Heart left ventricle (tissue), 13 donors: ENCODE measurements at regions not wholly inside any gene's neighbourhood (a gene's known extent, or its start where the extent isn't known, plus 50 kb on each side); places are given as distances from the start of the nearest gene placed in this dataset.

ENCODE experiments used
- POLR2A ChIP-seq, 2 donors: fragments of 450-650 bp; IDR thresholded peaks; one replicate each; pipeline ENCODE4 v1.6.1; 2017; ENCODE audit warnings: antibody characterized with exemption in 2 of 2, mild to moderate bottlenecking in 2 of 2, moderate library complexity in 2 of 2
- TF ChIP-seq, protein P1 (sequence below), 12 donors: fragments of 200-600 bp; sonication (generic) in 4 of 12; IDR thresholded peaks; one replicate each; pipeline versions ENCODE4 v1.5.0 to v1.8.0; 2018 to 2022; ENCODE audit warnings: antibody characterized with exemption in 12 of 12, mild to moderate bottlenecking in 5 of 12
- donor health status: ischemic (EF 13 %, LVEDD 7.1; RV severe dilation, severe dysfunction).
- donor health status: DM: no; HTN: yes; CAD: no.
- donor health status: DM: no; HTN: no; CAD: no.
- donor health status: ischemic (EF 25% LVEDD 6.9; RV normal size, moderate dysfunction).
- donor health status: ischemic (EF 25% LVEDD 5.7; RV mildly dilated, moderate dysfunction).
- donor health status: ischemic (EF 35%, LVEDD 5.7; RV mildly dilated, moderate dysfunction).
- donor health status: nonischemic (EF 11% LVEDD 7.7; RV severe dilation, severe dysfunction).
- donor health status: DM: yes; HTN: yes; CAD: no.
- donor health status: PGD.
- donor health status: ischemic (EF 29% LVEDD 5.4; RV normal size, mild dysfunction).
- donor health status: nonischemic (EF 23%, LVEDD 6.1; RV moderate dilation, normal function).

DNA sequence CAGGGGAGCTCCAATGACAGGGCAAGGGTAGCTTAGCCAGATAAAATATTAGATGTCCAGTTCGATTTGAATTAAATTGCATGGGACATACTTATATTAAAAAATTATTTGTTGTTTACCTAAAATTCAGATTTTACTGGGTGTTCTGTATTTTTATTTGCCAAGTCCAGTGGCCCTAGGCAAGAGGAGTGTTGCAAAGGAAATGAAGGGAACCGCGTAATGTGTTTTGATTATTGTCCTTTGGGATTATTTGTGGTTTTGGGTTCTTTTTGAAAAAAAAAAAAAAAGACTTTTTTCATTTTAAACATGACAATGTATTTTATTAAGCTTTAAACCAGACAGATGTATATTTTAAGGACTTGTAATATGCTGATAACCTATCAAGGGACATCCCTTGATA is 179.3 kb downstream of the C9orf152 start:
- TF ChIP-seq, protein P1, sequence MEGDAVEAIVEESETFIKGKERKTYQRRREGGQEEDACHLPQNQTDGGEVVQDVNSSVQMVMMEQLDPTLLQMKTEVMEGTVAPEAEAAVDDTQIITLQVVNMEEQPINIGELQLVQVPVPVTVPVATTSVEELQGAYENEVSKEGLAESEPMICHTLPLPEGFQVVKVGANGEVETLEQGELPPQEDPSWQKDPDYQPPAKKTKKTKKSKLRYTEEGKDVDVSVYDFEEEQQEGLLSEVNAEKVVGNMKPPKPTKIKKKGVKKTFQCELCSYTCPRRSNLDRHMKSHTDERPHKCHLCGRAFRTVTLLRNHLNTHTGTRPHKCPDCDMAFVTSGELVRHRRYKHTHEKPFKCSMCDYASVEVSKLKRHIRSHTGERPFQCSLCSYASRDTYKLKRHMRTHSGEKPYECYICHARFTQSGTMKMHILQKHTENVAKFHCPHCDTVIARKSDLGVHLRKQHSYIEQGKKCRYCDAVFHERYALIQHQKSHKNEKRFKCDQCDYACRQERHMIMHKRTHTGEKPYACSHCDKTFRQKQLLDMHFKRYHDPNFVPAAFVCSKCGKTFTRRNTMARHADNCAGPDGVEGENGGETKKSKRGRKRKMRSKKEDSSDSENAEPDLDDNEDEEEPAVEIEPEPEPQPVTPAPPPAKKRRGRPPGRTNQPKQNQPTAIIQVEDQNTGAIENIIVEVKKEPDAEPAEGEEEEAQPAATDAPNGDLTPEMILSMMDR (IDR thresholded peaks at IDR 0.05): no peak
- TF ChIP-seq POLR2A (IDR thresholded peaks at IDR 0.05): no peak
